HG03439 (cell line): ENCODE measurements at regions not wholly inside any gene's neighbourhood (a gene's known extent, or its start where the extent isn't known, plus 50 kb on each side); places are given as distances from the start of the nearest gene placed in this dataset.

Experiments used
- ATAC-seq: cut with Tn5 transposase; IDR thresholded peaks from one replicate; pipeline ENCODE4 v1.9.1; 2021; ENCODE audit warnings: mild to moderate bottlenecking, moderate library complexity; ENCODE audit not compliant: unreplicated experiment

DNA sequence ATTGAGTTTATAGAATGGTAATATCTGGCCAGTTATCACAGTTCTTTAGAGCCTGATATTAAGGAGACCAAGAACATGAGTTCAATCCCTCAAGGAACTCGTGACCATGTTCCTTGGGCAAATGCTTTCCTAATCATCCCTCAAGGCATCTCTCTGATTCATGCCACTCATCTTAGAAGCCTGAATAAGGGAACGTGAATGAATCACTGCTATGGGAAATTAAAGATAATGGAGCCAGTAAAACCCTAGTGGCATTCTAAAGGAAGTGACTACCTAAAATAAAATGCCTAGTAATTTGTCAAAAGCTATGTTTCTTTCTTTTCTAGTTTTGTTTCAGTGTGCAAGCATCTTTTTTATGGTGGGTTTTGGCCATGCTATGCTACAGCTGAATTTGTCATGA, 1161.3 kb downstream of the C4orf33 start:
- no peak for ATAC-seq

GRCh38 chr4:130266814-130267213, 1170.9 kb downstream of the C4orf33 start:
- ATAC-seq = no peak

- ATAC-seq = no peak
Measured at GRCh38 chr4:130288576-130288975, 1192.6 kb downstream of the C4orf33 start.

DNA sequence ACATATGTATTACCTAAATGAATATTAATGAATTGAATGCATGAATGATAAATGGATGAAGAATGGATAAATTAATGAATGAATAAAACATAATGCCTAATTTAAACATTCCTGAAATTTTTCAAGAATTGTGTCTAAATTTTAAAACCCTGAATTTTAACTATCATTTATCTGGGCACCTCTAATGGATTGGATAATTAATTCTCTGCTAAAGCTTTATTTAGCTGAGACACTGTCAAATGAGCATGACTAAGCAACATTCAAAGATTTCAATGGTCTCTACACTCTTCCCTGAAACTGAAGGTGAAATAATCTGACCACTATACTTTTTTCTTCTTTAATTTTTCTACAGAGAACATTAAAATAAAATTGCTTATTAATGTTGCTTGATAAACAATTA, 1197.7 kb downstream of the C4orf33 start:
- no peak for ATAC-seq

DNA sequence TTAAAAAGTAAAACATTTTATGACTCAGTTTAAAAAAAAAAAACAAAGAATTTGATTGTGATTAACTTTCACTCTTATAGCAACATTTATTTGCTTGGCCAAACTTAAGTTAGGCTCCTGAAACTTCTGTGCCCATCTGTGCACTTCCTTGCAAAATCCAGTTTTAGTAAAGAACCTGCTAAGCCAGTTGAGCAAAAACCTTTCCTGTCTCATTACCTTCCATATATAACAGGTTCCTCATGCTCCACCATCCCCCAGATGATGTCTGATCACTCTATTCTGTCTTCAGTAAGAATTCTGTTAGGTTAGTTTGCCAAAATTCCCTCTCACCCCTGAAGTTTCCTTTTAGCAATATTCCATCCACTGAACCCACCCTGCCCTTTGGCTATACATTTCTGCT, 1200.5 kb downstream of the C4orf33 start:
- no peak for ATAC-seq

DNA sequence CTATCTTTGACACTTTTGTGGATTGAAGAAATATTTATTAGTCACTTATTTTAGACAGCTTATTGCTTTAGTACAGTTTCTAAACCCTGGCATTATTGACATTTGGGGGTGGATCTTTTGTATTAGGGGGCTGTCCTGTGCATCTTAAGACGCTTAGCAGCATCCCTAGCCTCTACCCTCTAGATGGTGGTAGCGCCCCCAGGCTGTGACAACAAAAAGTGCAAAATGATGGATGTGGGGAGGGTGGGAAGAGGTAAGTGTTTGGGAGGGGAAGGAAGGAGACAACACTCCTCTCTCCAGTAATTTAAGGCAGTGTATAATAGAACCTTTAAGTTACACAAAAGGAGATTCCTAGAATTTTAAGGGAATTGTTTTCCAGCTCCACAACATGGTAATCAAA, 1210.6 kb downstream of the C4orf33 start:
- ATAC-seq = no peak

- ATAC-seq = no peak
Measured at GRCh38 chr4:130309221-130309620, 1213.3 kb downstream of the C4orf33 start.

- ATAC-seq = no peak
Measured at GRCh38 chr4:130322439-130322838, 1226.5 kb downstream of the C4orf33 start.

DNA sequence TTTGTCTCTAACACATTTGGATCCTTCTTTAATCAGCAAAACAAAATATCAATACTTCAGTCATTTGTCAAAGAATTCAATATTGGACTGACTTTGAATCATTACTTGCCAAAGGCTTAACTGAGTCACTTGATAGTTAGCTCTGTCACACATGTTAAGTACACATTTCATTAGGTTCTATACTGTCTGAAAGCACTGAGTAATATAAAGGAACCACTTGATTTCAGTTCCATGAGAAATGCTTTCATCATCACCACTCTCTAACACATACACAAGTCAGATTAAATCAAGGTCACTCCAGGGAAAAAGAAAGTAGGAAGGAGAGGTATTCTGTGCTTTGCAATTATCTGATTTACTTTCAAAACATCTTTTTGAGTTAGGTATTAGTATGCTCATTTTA, 1233.1 kb downstream of the C4orf33 start:
- no peak for ATAC-seq

- no peak for ATAC-seq
Measured at GRCh38 chr4:130333241-130333759, 1237.3 kb downstream of the C4orf33 start.

DNA sequence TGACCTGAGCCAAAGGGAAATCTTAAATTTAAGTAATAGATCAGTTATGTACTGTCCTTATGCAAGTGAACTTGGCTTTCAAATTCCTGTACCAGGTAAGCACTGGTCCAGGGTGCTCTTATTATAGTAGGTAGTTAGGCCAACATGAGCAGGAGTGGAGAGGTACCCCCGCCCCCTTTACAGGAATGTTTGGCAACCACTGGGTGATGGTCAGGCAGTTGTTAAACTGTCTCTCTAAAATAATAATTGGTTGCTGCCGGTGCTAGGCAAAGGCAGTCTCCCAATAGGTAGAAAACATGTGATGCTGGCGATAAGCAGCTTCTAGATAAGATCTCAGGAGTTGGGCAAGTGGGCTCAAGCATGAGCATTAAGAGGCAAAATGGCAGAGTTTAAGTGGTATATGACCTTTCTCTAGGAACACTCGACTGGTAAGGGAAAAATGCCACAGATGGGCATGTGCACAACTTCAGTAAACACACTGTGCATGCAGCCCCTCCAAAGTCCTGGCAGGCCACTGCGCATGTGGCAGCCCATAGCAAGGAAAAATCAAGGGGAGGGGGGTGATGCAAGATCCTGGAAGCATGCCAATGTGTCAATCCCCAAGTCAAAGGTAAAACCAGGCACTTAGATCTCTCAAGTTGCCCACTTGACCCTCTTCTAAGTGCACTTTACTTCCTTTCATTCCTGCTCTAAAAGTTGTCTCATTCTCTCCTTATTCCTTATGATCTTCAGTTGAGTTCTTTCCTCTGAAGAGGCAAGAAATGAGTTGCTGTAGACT, 1239.7 kb downstream of the C4orf33 start:
- ATAC-seq = no peak

- ATAC-seq = peak; percentile 91
Measured at GRCh38 chr4:130336585-130337217, 1240.7 kb downstream of the C4orf33 start.

DNA sequence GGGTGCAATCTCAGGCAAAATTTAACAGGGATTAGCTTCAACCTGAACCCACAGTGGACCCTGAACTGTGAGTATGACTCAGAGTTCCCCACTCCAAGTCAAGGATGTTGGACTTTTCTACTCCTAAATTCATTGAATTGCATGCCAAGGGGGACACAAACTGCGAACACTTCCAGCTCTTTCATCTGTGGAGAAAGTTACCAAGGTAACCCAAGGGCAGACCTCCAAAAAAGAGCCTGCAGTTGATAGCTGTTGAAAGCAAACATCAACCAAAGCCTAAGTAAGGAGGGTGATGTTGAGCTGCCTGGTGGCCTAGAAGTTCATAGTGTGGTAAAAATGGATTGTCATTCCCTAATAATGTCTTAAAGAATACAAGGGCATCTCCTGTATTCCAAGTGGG, 1242.9 kb downstream of the C4orf33 start:
- ATAC-seq = no peak

DNA sequence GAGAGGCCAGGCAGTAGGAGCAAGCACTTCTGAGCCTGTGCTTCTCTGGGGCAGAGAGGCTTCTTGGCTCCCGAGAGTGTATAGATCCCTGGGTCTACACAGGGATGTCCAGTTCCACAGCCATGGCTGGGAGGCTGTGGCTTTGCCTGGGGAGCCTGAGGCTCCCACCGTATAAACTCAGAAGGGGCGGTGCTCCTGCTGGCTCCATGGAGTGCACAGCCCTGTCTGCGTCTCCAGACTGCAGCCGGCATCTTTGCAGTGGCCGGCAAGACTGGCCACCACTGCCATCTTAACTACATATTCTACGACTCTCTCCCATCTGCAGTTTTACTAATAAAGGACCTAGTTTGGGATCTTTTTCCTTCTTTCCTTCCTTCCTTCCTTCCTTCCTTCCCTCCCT, 1253.8 kb downstream of the C4orf33 start:
- ATAC-seq = no peak

GRCh38 chr4:130356873-130357272, 1260.9 kb downstream of the C4orf33 start:
- no peak for ATAC-seq

DNA sequence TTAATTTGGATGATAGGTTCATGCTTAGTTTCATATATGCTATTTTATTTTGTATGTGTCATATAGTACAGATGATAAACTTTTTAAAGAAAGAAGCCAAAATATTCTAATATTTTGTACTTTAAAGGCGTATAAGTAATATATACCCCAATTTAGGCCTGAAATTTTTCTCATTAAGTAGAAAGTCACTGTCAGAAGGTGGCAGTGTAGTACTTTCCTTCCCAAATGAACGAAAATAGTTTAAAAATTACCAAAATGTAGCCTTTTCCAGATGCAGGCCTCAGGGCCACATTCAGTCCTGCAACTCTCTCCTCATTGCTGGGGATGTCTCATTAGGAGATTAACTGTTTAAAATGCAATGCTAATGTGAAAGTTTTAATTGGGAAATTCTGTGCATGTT, 1263.6 kb downstream of the C4orf33 start:
- ATAC-seq = no peak

- ATAC-seq = no peak
Measured at GRCh38 chr4:130361616-130362015, 1265.7 kb downstream of the C4orf33 start.

GRCh38 chr4:130368668-130369067, 1272.7 kb downstream of the C4orf33 start:
- ATAC-seq = no peak

GRCh38 chr4:130393231-130393630, 1297.3 kb downstream of the C4orf33 start:
- no peak for ATAC-seq

GRCh38 chr4:130393642-130394041, 1297.7 kb downstream of the C4orf33 start:
- no peak for ATAC-seq

DNA sequence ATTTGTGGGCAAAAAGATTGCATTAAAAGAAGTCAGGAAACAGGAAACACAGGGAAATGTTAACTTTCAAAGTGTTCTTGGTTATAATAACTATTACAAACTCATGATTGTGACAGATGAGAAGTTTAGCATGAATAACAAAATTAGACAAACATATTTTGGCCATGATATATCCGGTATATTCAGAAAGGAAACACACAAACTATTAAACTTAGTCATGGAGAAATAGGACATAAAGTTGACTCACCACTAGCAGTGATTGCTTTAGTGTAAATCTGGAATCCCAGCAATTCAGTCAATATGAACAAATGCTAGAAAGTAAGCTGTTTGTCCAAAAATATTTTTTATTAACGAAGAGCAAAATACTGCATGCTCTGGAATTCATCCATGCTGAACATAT, 1299.9 kb downstream of the C4orf33 start:
- no peak for ATAC-seq

DNA sequence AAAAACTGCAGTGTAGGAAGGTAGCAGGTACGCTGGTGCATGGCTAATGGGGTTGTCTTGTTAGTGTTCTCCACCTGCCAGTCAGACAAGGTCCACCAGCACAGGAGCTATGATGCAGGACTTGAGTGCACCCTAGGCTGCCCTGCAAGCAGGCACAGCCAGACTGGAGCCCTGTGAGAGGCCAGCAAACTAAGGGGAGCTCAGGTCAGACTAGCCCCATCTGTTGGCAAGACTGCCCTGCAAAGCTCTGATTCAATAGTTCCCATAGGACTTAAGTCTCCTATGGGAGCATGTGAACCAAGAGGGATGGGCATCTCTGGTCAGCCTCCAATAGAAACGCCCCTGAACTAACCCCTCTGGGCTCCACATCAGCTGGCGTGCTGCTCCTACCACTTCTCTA, 1307.3 kb downstream of the C4orf33 start:
- ATAC-seq = no peak
